ENCODE measurements at regions not wholly inside any gene's neighbourhood (a gene's known extent, or its start where the extent isn't known, plus 50 kb on each side); places are given as distances from the start of the nearest gene placed in this dataset.

GRCh38 chr12:22799503-22799902 lies 174.5 kb downstream of the ETNK1 start:
- TF ChIP-seq MAZ (IDR thresholded peaks at IDR 0.05; ENCODE audit: borderline replicate concordance, low read depth, low read length) (no peak), CTCF (conservative IDR thresholded peaks at IDR 0.05; ENCODE audit: low read depth, low read length) (no peak), RAD21 (IDR thresholded peaks at IDR 0.05; ENCODE audit: low read length) (no peak), RCOR1 (IDR thresholded peaks at IDR 0.05; ENCODE audit: insufficient replicate concordance, low read length) (no peak), BHLHE40 (IDR thresholded peaks at IDR 0.05; ENCODE audit: low read depth, low read length) (no peak), POLR2A (IDR thresholded peaks at IDR 0.05; ENCODE audit: low read depth, low read length) (no peak), CEBPB (IDR thresholded peaks at IDR 0.05; ENCODE audit: low read depth, low read length) (no peak), RFX5 (IDR thresholded peaks at IDR 0.05; ENCODE audit: low read depth, low read length) (no peak), ELK1 (IDR thresholded peaks at IDR 0.05; ENCODE audit: borderline replicate concordance, low read depth, low read length) (no peak), FOS (IDR thresholded peaks at IDR 0.05; ENCODE audit: low read depth, low read length) (no peak), SMC3 (IDR thresholded peaks at IDR 0.05; ENCODE audit: low read depth, low read length) (no peak), USF2 (IDR thresholded peaks at IDR 0.05; ENCODE audit: low read depth, low read length) (no peak), MAFK (IDR thresholded peaks at IDR 0.05; ENCODE audit: low read depth, low read length) (no peak), CHD1 (IDR thresholded peaks at IDR 0.05; ENCODE audit: low read depth, low read length) (no peak)
